A549 (cell line): ENCODE measurements at regions not wholly inside any gene's neighbourhood (a gene's known extent, or its start where the extent isn't known, plus 50 kb on each side); places are given as distances from the start of the nearest gene placed in this dataset.

ENCODE experiments used
- BHLHE40 ChIP-seq: IDR thresholded peaks from 2 replicates; pipeline ENCODE4 v1.6.1; 2012; ENCODE audit warnings: low read depth, low read length, inconsistent platforms
- CHD2 ChIP-seq: fragments of 150-350 bp; IDR thresholded peaks from 2 replicates; pipeline ENCODE4 v1.6.1; 2014; ENCODE audit warnings: low read length; ENCODE audit not compliant: partially characterized antibody
- CHD4 ChIP-seq: fragments of 200-600 bp; sonication (generic); IDR thresholded peaks from 2 replicates; pipeline ENCODE4 v1.6.1; 2016; ENCODE audit warnings: antibody characterized with exemption, mild to moderate bottlenecking, borderline replicate concordance
- CTCF ChIP-seq: fragments of >200 bp; sonication (Bioruptor Twin); formaldehyde crosslinking; IDR thresholded peaks from 3 replicates; pipeline ENCODE4 v1.5.1; 2016
- EHMT2 ChIP-seq: fragments of 200-600 bp; sonication (generic); IDR thresholded peaks from 2 replicates; pipeline ENCODE4 v1.6.1; 2016; ENCODE audit warnings: antibody characterized with exemption, low read depth, mild to moderate bottlenecking, moderate library complexity
- EP300 ChIP-seq, 2 experiments: fragments of >200 bp; sonication (Bioruptor Twin); formaldehyde crosslinking; IDR thresholded peaks; 2 replicates in 1 of 2; 3 replicates in 1 of 2; pipeline ENCODE4 v1.6.1; 2016 to 2017
- HMGXB4 ChIP-seq: fragments of 250-450 bp; sonication (Bioruptor Pico); IDR thresholded peaks from 2 replicates; pipeline ENCODE4 v1.5.0; 2021; ENCODE audit warnings: mild to moderate bottlenecking, moderate library complexity, borderline replicate concordance
- KDM5A ChIP-seq: fragments of 200-600 bp; sonication (generic); IDR thresholded peaks from 2 replicates; pipeline ENCODE4 v1.6.1; 2016; ENCODE audit warnings: antibody characterized with exemption, mild to moderate bottlenecking
- MAX ChIP-seq: IDR thresholded peaks from 2 replicates; pipeline ENCODE4 v1.6.1; 2012
- MYC ChIP-seq: IDR thresholded peaks from 2 replicates; pipeline ENCODE4 v1.6.1; 2012; ENCODE audit warnings: mild to moderate bottlenecking, inconsistent platforms, low read length, improper control_type of control experiment, borderline replicate concordance
- PBX3 ChIP-seq: IDR thresholded peaks from 2 replicates; pipeline ENCODE4 v1.6.1; 2012
- POLR2A ChIP-seq: IDR thresholded peaks from 2 replicates; pipeline ENCODE4 v1.6.1; 2012; ENCODE audit warnings: mild to moderate bottlenecking, low read length

GRCh38 chr5:58123501-58123900, 336.4 kb downstream of the PLK2 start:
- no peak for TF ChIP-seq CTCF
- TF ChIP-seq POLR2A = no peak
- no peak for TF ChIP-seq HMGXB4 (CRISPR knock-in tag)
- no peak for TF ChIP-seq MYC
- no peak for TF ChIP-seq KDM5A
- TF ChIP-seq BHLHE40 = no peak
- no peak for TF ChIP-seq PBX3
- no peak for TF ChIP-seq MAX
- no peak for TF ChIP-seq EP300 (IDR thresholded peaks at IDR 0.05)
- TF ChIP-seq CHD4 = no peak
- no peak for TF ChIP-seq EHMT2
- TF ChIP-seq CHD2 = no peak
